Transverse colon (tissue), 4 donors: ENCODE measurements at regions not wholly inside any gene's neighbourhood (a gene's known extent, or its start where the extent isn't known, plus 50 kb on each side); places are given as distances from the start of the nearest gene placed in this dataset.

Experiments
- DNase-seq: peaks from one replicate; pipeline ENCODE4 v3.0.0-alpha.2; 2019
- H3K27ac ChIP-seq, 4 donors: fragments of 200-600 bp; sonication (generic); 2 replicates each; pipeline ENCODE4 v1.5.1; 2016 to 2018; ENCODE audit warnings: inconsistent platforms in 4 of 4
- H3K27me3 ChIP-seq: fragments of 200-600 bp; sonication (generic); 2 replicates; pipeline ENCODE4 v1.5.1; 2017; ENCODE audit warnings: inconsistent platforms
- H3K36me3 ChIP-seq, 4 donors: fragments of 200-600 bp; sonication (generic); 2 replicates each; pipeline ENCODE4 v1.5.1; 2017 to 2019; ENCODE audit warnings: inconsistent platforms in 4 of 4
- H3K4me1 ChIP-seq, 4 donors: fragments of 200-600 bp; sonication (generic); 2 replicates each; pipeline ENCODE4 v1.5.1; 2017 to 2020; ENCODE audit warnings: inconsistent platforms in 4 of 4
- H3K4me3 ChIP-seq, 4 donors: fragments of 200-600 bp; sonication (generic); 1 replicate in 1 of 4; 2 replicates in 3 of 4; pipeline versions ENCODE4 v1.5.1 to v1.6.1; 2017 to 2019; ENCODE audit warnings: inconsistent platforms in 4 of 4
- H3K9me3 ChIP-seq, 2 donors: fragments of 200-600 bp; sonication (generic); 2 replicates each; pipeline ENCODE4 v1.5.1; 2017 to 2019; ENCODE audit warnings: inconsistent platforms in 2 of 2
- EP300 ChIP-seq: sonication (generic); formaldehyde crosslinking; IDR thresholded peaks from one replicate; pipeline ENCODE4 v1.6.1; 2017; ENCODE audit warnings: antibody characterized with exemption, low read depth
- POLR2A ChIP-seq: fragments of 450-650 bp; IDR thresholded peaks from one replicate; pipeline ENCODE4 v1.6.1; 2016; ENCODE audit warnings: antibody characterized with exemption, mild to moderate bottlenecking, moderate library complexity
- POLR2AphosphoS5 ChIP-seq, 3 donors: sonication (generic); formaldehyde crosslinking; IDR thresholded peaks; one replicate each; pipeline ENCODE4 v1.6.1; 2016; ENCODE audit warnings: antibody characterized with exemption in 3 of 3
- WGBS, 2 donors: methylation state at CpG; one replicate each; pipeline ENCODE4 v1.1.5; 2018; ENCODE audit warnings: low coverage in 1 of 2; 5-methylcytosine and 5-hydroxymethylcytosine counted together
- in situ Hi-C, 4 donors: fragments of 200-750 bp; cut with MboI; loops; one replicate each; pipeline versions ENCODE4 v1.15.0 to v1.15.1; 2017; ENCODE audit warnings: low sequenced_read_pairs in 3 of 4, low pct_ligation_motif_present in 1 of 4, low pct_unique_long_range_greater_than_20kb in 1 of 4
- intact Hi-C: fragments of 100-400 bp; cut with DNase I; formaldehyde crosslinking; loops from one replicate; pipeline ENCODE4 v1.15.1; 2023; ENCODE audit warnings: low total_unique reads
- TF ChIP-seq, protein P1 (sequence below), 5 experiments: fragments of 200-600 bp in 3 of 5; fragments of 450-650 bp in 2 of 5; sonication (generic) in 3 of 5; IDR thresholded peaks; 1 replicate in 2 of 5; 2 replicates in 3 of 5; pipeline ENCODE4 v1.5.1; 2016 to 2017; ENCODE audit warnings: antibody characterized with exemption in 5 of 5, inconsistent platforms in 3 of 5, mild to moderate bottlenecking in 2 of 5, moderate library complexity in 1 of 5

GRCh38 chr4:32847461-32847860 lies 2127.3 kb downstream of the PCDH7 start:
- DNase-seq, result no peak
- no peaks in the 10 kb centered on the region for H3K27me3 ChIP-seq
- H3K4me1 ChIP-seq, result no peaks in the 10 kb centered on the region
- no peaks in the 10 kb centered on the region for H3K9me3 ChIP-seq
- no peak overlapping the region for H3K4me3 ChIP-seq
- H3K27ac ChIP-seq, result no peak overlapping the region
- WGBS, 2 donors, result 61 to 68% methylated on average over 3 of the region's 3 CpGs
- in situ Hi-C loops (no loop called here), intact Hi-C loops (no loop called here)
- TF ChIP-seq, protein P1, sequence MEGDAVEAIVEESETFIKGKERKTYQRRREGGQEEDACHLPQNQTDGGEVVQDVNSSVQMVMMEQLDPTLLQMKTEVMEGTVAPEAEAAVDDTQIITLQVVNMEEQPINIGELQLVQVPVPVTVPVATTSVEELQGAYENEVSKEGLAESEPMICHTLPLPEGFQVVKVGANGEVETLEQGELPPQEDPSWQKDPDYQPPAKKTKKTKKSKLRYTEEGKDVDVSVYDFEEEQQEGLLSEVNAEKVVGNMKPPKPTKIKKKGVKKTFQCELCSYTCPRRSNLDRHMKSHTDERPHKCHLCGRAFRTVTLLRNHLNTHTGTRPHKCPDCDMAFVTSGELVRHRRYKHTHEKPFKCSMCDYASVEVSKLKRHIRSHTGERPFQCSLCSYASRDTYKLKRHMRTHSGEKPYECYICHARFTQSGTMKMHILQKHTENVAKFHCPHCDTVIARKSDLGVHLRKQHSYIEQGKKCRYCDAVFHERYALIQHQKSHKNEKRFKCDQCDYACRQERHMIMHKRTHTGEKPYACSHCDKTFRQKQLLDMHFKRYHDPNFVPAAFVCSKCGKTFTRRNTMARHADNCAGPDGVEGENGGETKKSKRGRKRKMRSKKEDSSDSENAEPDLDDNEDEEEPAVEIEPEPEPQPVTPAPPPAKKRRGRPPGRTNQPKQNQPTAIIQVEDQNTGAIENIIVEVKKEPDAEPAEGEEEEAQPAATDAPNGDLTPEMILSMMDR (IDR thresholded peaks at IDR 0.05), result no peak
- TF ChIP-seq POLR2A (no peak), EP300 (no peak), POLR2AphosphoS5 (IDR thresholded peaks at IDR 0.05) (no peak)
- no peaks in the 10 kb centered on the region for H3K36me3 ChIP-seq

DNA sequence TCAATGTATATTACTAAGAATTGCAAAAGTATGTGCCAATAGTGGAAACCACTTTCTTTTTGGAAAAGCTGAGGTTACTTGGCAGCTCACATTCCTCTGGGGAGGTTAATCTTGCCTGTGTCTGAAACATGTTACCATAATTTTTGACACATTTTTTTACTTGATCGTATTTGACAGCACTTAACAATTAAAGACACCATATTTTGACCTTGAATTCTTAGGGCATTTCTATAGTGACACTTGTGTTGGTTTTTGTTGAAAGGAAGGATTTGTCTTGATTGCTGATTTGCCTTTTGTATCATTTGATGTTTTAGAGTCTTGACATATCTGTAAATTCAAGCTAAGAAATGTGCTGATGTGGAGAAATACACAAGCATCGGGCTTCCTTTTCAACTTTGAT lies 2135.5 kb downstream of the PCDH7 start:
- Histone ChIP-seq H3K36me3 (no peaks in the 10 kb centered on the region), H3K9me3 (no peaks in the 10 kb centered on the region), H3K4me3 (no peak overlapping the region), H3K27me3 (no peaks in the 10 kb centered on the region), H3K27ac (no peak overlapping the region), H3K4me1 (no peaks in the 10 kb centered on the region)
- intact Hi-C loops, result no loop called here
- TF ChIP-seq POLR2A, result no peak
- TF ChIP-seq EP300, result no peak
- no peak for TF ChIP-seq POLR2AphosphoS5 (IDR thresholded peaks at IDR 0.05)
- TF ChIP-seq, protein P1 (IDR thresholded peaks at IDR 0.05), result no peak
- in situ Hi-C loops, result no loop called here
- WGBS, 2 donors, result 78 to 79% methylated on average over 2 of the region's 2 CpGs
- DNase-seq, result no peak

DNA sequence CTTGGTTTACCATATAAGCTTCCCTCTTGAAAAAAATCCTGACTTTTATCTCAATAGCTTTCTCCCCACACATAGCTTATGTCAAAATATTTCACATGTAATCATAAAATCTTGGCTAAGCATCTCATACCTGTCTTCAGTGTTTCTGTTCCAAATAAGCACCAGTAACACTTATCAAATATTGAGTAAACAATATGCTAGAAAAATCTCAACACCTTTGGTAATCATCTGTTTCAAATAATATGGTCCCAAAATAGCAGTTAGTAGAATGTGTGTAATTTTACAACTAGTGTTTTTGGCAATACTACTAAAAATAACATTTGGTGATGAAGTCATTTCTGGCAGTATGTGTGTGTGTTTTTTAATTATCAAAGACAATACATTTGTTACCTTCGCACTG lies 2138.2 kb downstream of the PCDH7 start:
- Histone ChIP-seq H3K27ac (no peak overlapping the region), H3K4me1 (no peaks in the 10 kb centered on the region), H3K36me3 (no peaks in the 10 kb centered on the region), H3K9me3 (no peaks in the 10 kb centered on the region), H3K27me3 (no peaks in the 10 kb centered on the region), H3K4me3 (no peak overlapping the region)
- intact Hi-C loops, result no loop called here
- TF ChIP-seq POLR2AphosphoS5 (IDR thresholded peaks at IDR 0.05), result no peak
- no peak for TF ChIP-seq POLR2A
- TF ChIP-seq, protein P1 (IDR thresholded peaks at IDR 0.05), result no peak
- no peak for TF ChIP-seq EP300
- no peak for DNase-seq
- 78 to 86% methylated on average over 1 of the region's 1 CpG for WGBS, 2 donors
- in situ Hi-C loops, result no loop called here

GRCh38 chr4:32858971-32859370 lies 2138.8 kb downstream of the PCDH7 start:
- Histone ChIP-seq H3K4me3 (no peak overlapping the region), H3K4me1 (no peaks in the 10 kb centered on the region), H3K27me3 (no peaks in the 10 kb centered on the region), H3K36me3 (no peaks in the 10 kb centered on the region), H3K27ac (no peak overlapping the region), H3K9me3 (no peaks in the 10 kb centered on the region)
- in situ Hi-C loops, result no loop called here
- TF ChIP-seq POLR2A (no peak), POLR2AphosphoS5 (IDR thresholded peaks at IDR 0.05) (no peak), EP300 (no peak)
- TF ChIP-seq, protein P1 (IDR thresholded peaks at IDR 0.05), result no peak
- no peak for DNase-seq
- 81 to 85% methylated on average over 2 of the region's 2 CpGs for WGBS, 2 donors
- intact Hi-C loops, result no loop called here
